ENCODE measurements at regions not wholly inside any gene's neighbourhood (a gene's known extent, or its start where the extent isn't known, plus 50 kb on each side); places are given as distances from the start of the nearest gene placed in this dataset.

DNA sequence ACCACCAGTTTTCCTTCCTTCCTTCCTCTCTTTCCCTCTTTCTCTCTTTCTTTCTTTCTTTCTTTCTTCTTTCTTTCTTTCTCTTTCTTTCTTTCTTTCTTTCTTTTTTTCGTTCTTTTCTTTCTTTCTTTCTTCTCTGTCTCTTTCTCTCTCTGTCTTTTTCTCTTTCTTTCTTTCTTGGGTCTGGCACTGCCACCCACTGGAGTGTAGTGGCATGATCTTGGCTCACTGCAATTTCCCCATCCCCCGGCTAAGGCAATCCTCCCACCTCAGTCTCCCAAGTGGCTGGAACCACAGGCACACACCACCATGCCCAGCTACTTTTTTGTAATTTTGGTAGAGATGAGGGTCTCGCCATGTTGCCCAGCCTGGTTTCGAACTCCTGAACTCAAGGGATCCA, 51.6 kb upstream of the NHS start:
- H3K27ac ChIP-seq (ENCODE audit: control insufficient read depth, insufficient read depth, low read length): no peak overlapping the region
- FAIRE-seq (no peak), DNase-seq (ENCODE audit: low read depth, low spot score) (no peak)
- H3K9me3 ChIP-seq (ENCODE audit: control insufficient read depth, low read depth, low read length): no peaks in the 10 kb centered on the region
- no peaks in the 10 kb centered on the region for H3K27me3 ChIP-seq (ENCODE audit: control insufficient read depth, extremely low read depth, insufficient read depth, low read length)
- no peak overlapping the region for H2AFZ ChIP-seq (ENCODE audit: control insufficient read depth, low read length)
- no peak for TF ChIP-seq EZH2 (IDR thresholded peaks at IDR 0.05; ENCODE audit: low read length)
- TF ChIP-seq, protein P1, sequence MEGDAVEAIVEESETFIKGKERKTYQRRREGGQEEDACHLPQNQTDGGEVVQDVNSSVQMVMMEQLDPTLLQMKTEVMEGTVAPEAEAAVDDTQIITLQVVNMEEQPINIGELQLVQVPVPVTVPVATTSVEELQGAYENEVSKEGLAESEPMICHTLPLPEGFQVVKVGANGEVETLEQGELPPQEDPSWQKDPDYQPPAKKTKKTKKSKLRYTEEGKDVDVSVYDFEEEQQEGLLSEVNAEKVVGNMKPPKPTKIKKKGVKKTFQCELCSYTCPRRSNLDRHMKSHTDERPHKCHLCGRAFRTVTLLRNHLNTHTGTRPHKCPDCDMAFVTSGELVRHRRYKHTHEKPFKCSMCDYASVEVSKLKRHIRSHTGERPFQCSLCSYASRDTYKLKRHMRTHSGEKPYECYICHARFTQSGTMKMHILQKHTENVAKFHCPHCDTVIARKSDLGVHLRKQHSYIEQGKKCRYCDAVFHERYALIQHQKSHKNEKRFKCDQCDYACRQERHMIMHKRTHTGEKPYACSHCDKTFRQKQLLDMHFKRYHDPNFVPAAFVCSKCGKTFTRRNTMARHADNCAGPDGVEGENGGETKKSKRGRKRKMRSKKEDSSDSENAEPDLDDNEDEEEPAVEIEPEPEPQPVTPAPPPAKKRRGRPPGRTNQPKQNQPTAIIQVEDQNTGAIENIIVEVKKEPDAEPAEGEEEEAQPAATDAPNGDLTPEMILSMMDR (optimal IDR thresholded peaks at IDR 0.05 in 1 of 3, IDR thresholded peaks at IDR 0.05 in 1 of 3, conservative IDR thresholded peaks at IDR 0.05 in 1 of 3; ENCODE audit: extremely low read depth in 1 of 3, insufficient read depth in 2 of 3, low read length in 3 of 3): peak in 2 of 3 experiments; percentile 13 to 25
- no peaks in the 10 kb centered on the region for H4K20me1 ChIP-seq (ENCODE audit: control insufficient read depth, extremely low read depth, insufficient read depth, low read length)
- dilution Hi-C loops (cut with MboI; ENCODE audit: extremely low pct_ligation_motif_present, low sequenced_read_pairs): no loop called here
- H3K4me1 ChIP-seq (ENCODE audit: control insufficient read depth, extremely low read depth, insufficient read depth, low read length): no peaks in the 10 kb centered on the region
- H3K9me1 ChIP-seq (ENCODE audit: control insufficient read depth, extremely low read depth, insufficient read depth, low read length): no peaks in the 10 kb centered on the region
- H3K9ac ChIP-seq (ENCODE audit: control insufficient read depth, extremely low read depth, insufficient read depth, low read length): no peak overlapping the region
- H3K4me2 ChIP-seq (ENCODE audit: control insufficient read depth, extremely low read depth, insufficient read depth, low read depth, low read length): no peak overlapping the region
- H3K36me3 ChIP-seq (ENCODE audit: control insufficient read depth in 2 of 2, extremely low read depth in 1 of 2, insufficient read depth in 2 of 2, low read length in 2 of 2): no peaks in the 10 kb centered on the region
- H3K79me2 ChIP-seq (ENCODE audit: control insufficient read depth, insufficient read depth, low read length): no peaks in the 10 kb centered on the region
- no peak overlapping the region for H3K4me3 ChIP-seq (ENCODE audit: control insufficient read depth in 2 of 3, extremely low read depth in 1 of 3, insufficient read depth in 2 of 3, low read depth in 1 of 3, low read length in 3 of 3)
